ENCODE measurements at regions not wholly inside any gene's neighbourhood (a gene's known extent, or its start where the extent isn't known, plus 50 kb on each side); places are given as distances from the start of the nearest gene placed in this dataset.

GRCh38 chr16:86353148-86353547 lies 157.2 kb upstream of the FOXF1 start:
- Mint-ChIP-seq H3K4me3 (no peak overlapping the region), H3K4me1 (no peaks in the 10 kb centered on the region), H3K36me3 (no peaks in the 10 kb centered on the region), H3K9me3 (ENCODE audit: low read depth) (peaks cover 5% of the 10 kb centered on the region), H3K27ac (no peak overlapping the region), H3K27me3 (peaks cover 2% of the 10 kb centered on the region)
- no peak for ATAC-seq
- no peak for DNase-seq
- CTCF ChIA-PET = no interaction called here

DNA sequence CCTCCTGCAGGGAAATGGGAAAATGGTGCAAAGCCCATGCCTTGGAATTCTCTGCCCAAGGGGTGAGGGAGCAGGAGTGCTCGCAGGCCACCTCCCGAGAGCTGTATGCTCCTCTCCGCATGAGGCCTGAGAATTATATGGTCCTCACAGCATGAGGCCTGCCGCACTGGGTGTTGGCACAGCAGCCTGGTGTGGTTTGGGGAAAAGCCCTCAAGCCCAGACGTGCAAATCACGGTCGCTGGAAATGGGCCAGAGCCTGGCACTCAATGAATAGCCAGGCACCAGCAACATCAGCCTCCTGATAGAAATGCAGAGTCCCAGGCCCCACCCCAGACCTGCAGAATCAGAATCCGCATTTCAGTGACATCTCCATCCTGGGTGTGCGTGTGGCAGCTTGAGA lies 156.4 kb upstream of the FOXF1 start:
- H3K27ac Mint-ChIP-seq = no peak overlapping the region
- no peaks in the 10 kb centered on the region for H3K4me1 Mint-ChIP-seq

DNA sequence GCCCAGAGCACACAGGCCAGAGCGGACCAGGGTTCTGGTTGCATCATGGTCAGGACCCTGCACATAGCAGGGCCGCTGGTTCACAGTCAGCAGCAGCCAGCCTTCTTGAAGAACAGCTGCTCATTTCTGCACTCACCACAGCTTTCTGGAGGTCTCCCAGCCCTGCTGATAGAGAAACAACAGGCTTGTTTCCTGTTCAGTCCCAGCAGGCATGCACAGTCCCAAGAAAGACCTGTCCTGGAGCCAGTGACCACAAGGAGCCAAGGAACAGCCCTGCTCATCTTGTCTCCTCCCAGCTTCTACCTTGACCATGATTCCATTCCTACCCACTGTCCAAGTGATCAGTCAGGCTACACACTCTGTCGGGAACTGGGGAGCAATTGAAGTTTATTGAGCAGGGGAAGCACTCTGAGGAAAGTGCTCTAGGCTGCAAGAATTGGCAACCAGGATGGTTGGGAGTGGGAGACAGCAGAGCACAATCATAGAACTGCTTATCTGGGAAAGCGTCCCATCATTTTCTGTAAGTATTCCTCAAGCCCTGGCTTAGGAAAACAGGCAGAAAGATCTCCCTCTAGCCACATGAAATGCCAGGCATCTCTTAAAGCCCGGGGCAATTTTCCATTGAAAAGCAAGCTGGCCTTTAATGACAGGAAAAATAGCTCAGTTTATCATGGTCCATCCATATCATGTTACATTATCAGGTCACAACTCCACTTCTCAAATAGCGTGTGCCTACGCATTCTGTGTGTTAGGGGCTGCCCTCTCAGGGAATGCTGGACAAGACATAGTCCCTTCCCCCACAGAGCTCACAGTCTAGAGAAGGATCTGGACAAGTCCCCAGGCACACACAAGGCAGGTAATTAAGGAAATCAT lies 155.4 kb upstream of the FOXF1 start:
- ATAC-seq (no peak), DNase-seq (no peak)
- Mint-ChIP-seq H3K4me3 (no peak overlapping the region), H3K27ac (no peak overlapping the region), H3K4me1 (no peaks in the 10 kb centered on the region), H3K9me3 (ENCODE audit: low read depth) (peaks cover 5% of the 10 kb centered on the region), H3K36me3 (no peaks in the 10 kb centered on the region), H3K27me3 (no peaks in the 10 kb centered on the region)
- CTCF ChIA-PET = no interaction called here

More for the DNA sequence above, 156.4 kb upstream of the FOXF1 start:
- peaks cover 2% of the 10 kb centered on the region for H3K27me3 Mint-ChIP-seq
- DNase-seq (no peak), ATAC-seq (no peak)
- peaks cover 5% of the 10 kb centered on the region for H3K9me3 Mint-ChIP-seq (ENCODE audit: low read depth)
- CTCF ChIA-PET = no interaction called here
- no peaks in the 10 kb centered on the region for H3K36me3 Mint-ChIP-seq
- H3K4me3 Mint-ChIP-seq = no peak overlapping the region

DNA sequence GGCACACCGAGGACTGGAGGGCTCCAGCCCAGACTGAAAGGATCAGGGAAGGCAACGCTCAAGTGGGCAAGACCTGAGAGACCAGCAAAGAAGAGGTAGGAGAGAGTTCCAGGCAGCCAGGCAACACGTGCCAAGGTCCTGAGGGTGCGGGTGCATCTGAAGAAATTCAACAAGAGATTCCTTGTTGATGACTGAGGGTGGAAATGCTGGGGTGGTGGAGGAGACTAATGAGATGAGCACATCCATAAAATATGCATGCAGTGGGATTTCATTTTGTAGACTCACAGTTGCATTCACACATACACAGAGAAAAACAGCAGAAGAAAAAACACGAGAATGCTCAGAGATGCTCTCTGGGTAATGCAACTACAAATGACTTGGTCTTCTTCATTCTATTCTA lies 154.8 kb upstream of the FOXF1 start:
- DNase-seq = no peak
- H3K27me3 Mint-ChIP-seq = no peaks in the 10 kb centered on the region
- CTCF ChIA-PET = no interaction called here
- no peak overlapping the region for H3K27ac Mint-ChIP-seq
- H3K4me3 Mint-ChIP-seq = no peak overlapping the region
- H3K4me1 Mint-ChIP-seq = no peaks in the 10 kb centered on the region
- ATAC-seq = no peak
- no peaks in the 10 kb centered on the region for H3K36me3 Mint-ChIP-seq
- peaks cover 5% of the 10 kb centered on the region for H3K9me3 Mint-ChIP-seq (ENCODE audit: low read depth)

DNA sequence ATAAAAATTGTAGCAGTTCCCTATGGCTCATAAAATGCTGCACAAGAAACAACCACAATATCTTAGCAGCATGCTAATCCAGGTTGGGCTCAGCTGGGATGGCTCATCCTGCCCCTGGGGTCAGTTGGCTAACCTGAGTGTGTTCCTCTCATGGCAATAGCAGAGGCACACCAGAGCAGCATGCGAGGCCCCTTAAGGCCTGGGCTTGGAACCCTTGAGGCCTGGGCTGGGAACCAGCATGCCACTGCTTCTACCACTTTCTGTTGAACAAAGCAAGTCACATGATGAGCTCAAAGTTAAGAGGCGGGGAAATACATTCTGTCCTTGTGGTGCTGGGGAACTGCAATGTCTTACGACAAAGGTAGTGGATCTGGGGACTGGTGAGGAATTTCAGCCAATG lies 154.4 kb upstream of the FOXF1 start:
- Mint-ChIP-seq H3K4me1 (no peaks in the 10 kb centered on the region), H3K27me3 (no peaks in the 10 kb centered on the region), H3K4me3 (no peak overlapping the region), H3K36me3 (no peaks in the 10 kb centered on the region), H3K9me3 (ENCODE audit: low read depth) (peaks cover 5% of the 10 kb centered on the region), H3K27ac (no peak overlapping the region)
- CTCF ChIA-PET = no interaction called here
- no peak for DNase-seq
- ATAC-seq = no peak

GRCh38 chr16:86356804-86357203 lies 153.5 kb upstream of the FOXF1 start:
- CTCF ChIA-PET = no interaction called here
- no peak for ATAC-seq
- Mint-ChIP-seq H3K36me3 (no peaks in the 10 kb centered on the region), H3K4me3 (no peak overlapping the region), H3K9me3 (ENCODE audit: low read depth) (peaks cover 5% of the 10 kb centered on the region), H3K27me3 (no peaks in the 10 kb centered on the region), H3K27ac (no peak overlapping the region), H3K4me1 (no peaks in the 10 kb centered on the region)
- no peak for DNase-seq

- DNase-seq (no peak), ATAC-seq (no peak)
- Mint-ChIP-seq H3K4me1 (no peaks in the 10 kb centered on the region), H3K36me3 (no peaks in the 10 kb centered on the region), H3K9me3 (ENCODE audit: low read depth) (peaks cover 5% of the 10 kb centered on the region), H3K4me3 (no peak overlapping the region), H3K27ac (no peak overlapping the region), H3K27me3 (no peaks in the 10 kb centered on the region)
- CTCF ChIA-PET = no interaction called here
Observed at GRCh38 chr16:86357303-86357702, 153.0 kb upstream of the FOXF1 start.

DNA sequence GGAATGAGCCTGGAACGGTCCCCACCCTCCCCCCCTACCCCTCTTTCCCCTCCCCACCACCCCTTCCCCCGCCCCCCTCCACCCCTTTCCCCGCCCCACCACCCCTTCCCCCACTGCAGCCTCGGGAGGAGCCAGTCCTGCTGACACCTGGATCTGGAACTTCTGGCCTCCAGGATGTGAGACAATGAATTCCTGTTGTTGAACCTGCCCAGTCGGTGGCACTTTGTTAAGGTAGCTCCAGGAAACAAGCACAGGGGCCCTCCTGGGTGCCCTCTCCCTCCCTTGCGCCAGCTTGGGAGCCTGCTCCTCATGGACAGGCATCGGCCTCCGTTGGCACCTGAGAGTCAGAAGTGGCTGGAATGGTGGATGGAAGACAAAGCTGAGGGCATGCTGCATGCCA lies 152.4 kb upstream of the FOXF1 start:
- Mint-ChIP-seq H3K4me1 (no peaks in the 10 kb centered on the region), H3K4me3 (no peak overlapping the region), H3K36me3 (no peaks in the 10 kb centered on the region), H3K27ac (no peak overlapping the region), H3K9me3 (ENCODE audit: low read depth) (peaks cover 5% of the 10 kb centered on the region), H3K27me3 (no peaks in the 10 kb centered on the region)
- ATAC-seq (no peak), DNase-seq (no peak)
- CTCF ChIA-PET = no interaction called here

DNA sequence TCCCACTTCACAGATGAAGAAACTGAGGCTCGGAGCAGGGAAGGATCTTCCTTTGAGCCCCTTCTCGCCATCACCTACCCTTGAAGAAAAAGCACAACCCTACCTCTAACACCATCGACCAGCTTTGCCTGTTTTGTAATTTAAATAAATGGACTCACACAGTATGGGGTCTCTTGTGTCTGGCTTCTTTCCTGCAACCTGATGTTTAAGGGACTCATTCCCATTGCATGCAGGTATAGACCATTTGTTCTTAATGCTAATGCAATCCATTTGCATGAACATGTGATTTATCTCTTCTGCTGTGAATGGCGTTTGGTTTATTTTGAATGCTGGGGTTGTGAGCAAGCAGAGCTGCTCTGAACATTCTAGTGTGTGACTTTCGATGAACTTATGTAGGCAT lies 150.8 kb upstream of the FOXF1 start:
- peaks cover 5% of the 10 kb centered on the region for H3K9me3 Mint-ChIP-seq (ENCODE audit: low read depth)
- H3K4me3 Mint-ChIP-seq = no peak overlapping the region
- no peak overlapping the region for H3K27ac Mint-ChIP-seq
- no peaks in the 10 kb centered on the region for H3K4me1 Mint-ChIP-seq
- CTCF ChIA-PET = no interaction called here
- no peaks in the 10 kb centered on the region for H3K36me3 Mint-ChIP-seq
- DNase-seq (no peak), ATAC-seq (no peak)
- no peaks in the 10 kb centered on the region for H3K27me3 Mint-ChIP-seq

DNA sequence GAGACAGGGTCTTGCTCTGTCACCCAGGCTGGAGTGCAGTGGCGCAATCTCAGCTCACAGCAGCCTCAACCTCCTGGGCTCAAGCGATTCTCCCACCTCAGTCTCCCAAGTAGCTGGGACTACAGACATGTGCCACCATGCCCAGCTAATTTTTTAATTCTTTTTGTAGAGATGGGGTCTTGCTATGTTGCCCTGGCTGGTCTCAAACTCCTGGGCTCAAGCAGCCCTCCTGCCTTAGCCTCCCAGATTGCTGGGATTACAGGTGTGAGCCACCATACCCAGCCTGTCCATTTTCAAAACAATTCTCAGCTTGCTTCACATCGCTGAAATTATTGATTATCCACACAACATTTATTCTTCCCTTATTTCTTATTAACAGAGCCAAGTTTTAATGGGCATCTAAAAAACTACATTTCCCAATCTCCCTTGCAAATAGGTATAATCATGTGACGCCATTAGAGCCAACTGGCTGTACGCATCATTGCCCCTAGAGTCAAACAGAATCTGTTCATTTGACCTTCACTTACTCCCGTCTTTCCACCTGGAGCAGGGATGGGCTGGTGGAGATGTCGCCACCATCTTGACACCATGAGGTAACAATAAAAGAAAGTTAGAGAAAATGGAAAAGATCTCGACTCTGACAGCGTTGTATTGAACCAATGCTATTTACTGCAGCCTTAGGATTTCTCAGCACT lies 148.0 kb upstream of the FOXF1 start:
- no peaks in the 10 kb centered on the region for H3K9me3 Mint-ChIP-seq (ENCODE audit: low read depth)
- H3K27me3 Mint-ChIP-seq = peaks cover 5% of the 10 kb centered on the region
- no peaks in the 10 kb centered on the region for H3K36me3 Mint-ChIP-seq
- H3K4me1 Mint-ChIP-seq = no peaks in the 10 kb centered on the region
- ATAC-seq (no peak), DNase-seq (no peak)
- no peak overlapping the region for H3K4me3 Mint-ChIP-seq
- no peak overlapping the region for H3K27ac Mint-ChIP-seq
- CTCF ChIA-PET = no interaction called here

- no peak for ATAC-seq
- no peaks in the 10 kb centered on the region for H3K4me1 Mint-ChIP-seq
Observed at GRCh38 chr16:86363057-86363490, 147.3 kb upstream of the FOXF1 start.

GRCh38 chr16:86363836-86364618 lies 146.3 kb upstream of the FOXF1 start:
- no peak for ATAC-seq
- H3K36me3 Mint-ChIP-seq = no peaks in the 10 kb centered on the region
- no peaks in the 10 kb centered on the region for H3K4me1 Mint-ChIP-seq
- DNase-seq = no peak
- H3K9me3 Mint-ChIP-seq (ENCODE audit: low read depth) = no peaks in the 10 kb centered on the region
- no peak overlapping the region for H3K27ac Mint-ChIP-seq
- peaks cover 5% of the 10 kb centered on the region for H3K27me3 Mint-ChIP-seq
- no peak overlapping the region for H3K4me3 Mint-ChIP-seq
- CTCF ChIA-PET = no interaction called here

More at GRCh38 chr16:86363057-86363490, 147.3 kb upstream of the FOXF1 start:
- Mint-ChIP-seq H3K4me3 (no peak overlapping the region), H3K9me3 (ENCODE audit: low read depth) (no peaks in the 10 kb centered on the region), H3K27ac (no peak overlapping the region), H3K36me3 (no peaks in the 10 kb centered on the region), H3K27me3 (peaks cover 5% of the 10 kb centered on the region)
- DNase-seq = no peak
- CTCF ChIA-PET = no interaction called here

- Mint-ChIP-seq H3K9me3 (ENCODE audit: low read depth) (no peaks in the 10 kb centered on the region), H3K27me3 (peaks cover 5% of the 10 kb centered on the region), H3K4me3 (no peak overlapping the region), H3K36me3 (no peaks in the 10 kb centered on the region), H3K27ac (no peak overlapping the region), H3K4me1 (no peaks in the 10 kb centered on the region)
- no peak for DNase-seq
- CTCF ChIA-PET = no interaction called here
- ATAC-seq = no peak
Observed at GRCh38 chr16:86364653-86365380, 145.5 kb upstream of the FOXF1 start.

Measured in activated CD8-positive, alpha-beta memory T cell treated with anti-CD3 and anti-CD28 coated beads, Interleukin-2, amount 10 ng/mL, durations not matched to agents 7 days and 5 days (primary cell).